22Rv1 (cell line): ENCODE measurements at regions not wholly inside any gene's neighbourhood (a gene's known extent, or its start where the extent isn't known, plus 50 kb on each side); places are given as distances from the start of the nearest gene placed in this dataset.

Experiments used
- H3K27ac ChIP-seq: fragments of 450-650 bp; 2 replicates; pipeline ENCODE4 v1.5.1; 2017
- CTCF ChIP-seq: fragments of 450-650 bp; IDR thresholded peaks from 2 replicates; pipeline ENCODE4 v1.5.1; 2017; ENCODE audit warnings: mild to moderate bottlenecking
- ZFX ChIP-seq: fragments of 450-650 bp; IDR thresholded peaks from 2 replicates; pipeline ENCODE4 v1.6.1; 2017; ENCODE audit warnings: antibody characterized with exemption, borderline replicate concordance

GRCh38 chr9:28293369-28294090 lies 720.2 kb upstream of the C9orf72 start:
- H3K27ac ChIP-seq = no peak overlapping the region
- no peak for TF ChIP-seq CTCF
- TF ChIP-seq ZFX = no peak

- no peak for TF ChIP-seq CTCF
- no peak for TF ChIP-seq ZFX
- no peak overlapping the region for H3K27ac ChIP-seq
These were observed 728.0 kb upstream of the C9orf72 start for GRCh38 chr9:28301281-28301680.

- no peak overlapping the region for H3K27ac ChIP-seq
- no peak for TF ChIP-seq CTCF
- TF ChIP-seq ZFX = no peak
These were observed 744.5 kb upstream of the C9orf72 start for GRCh38 chr9:28317745-28318144.

- TF ChIP-seq ZFX (no peak), CTCF (no peak)
- H3K27ac ChIP-seq = no peak overlapping the region
These were observed 745.2 kb upstream of the C9orf72 start for GRCh38 chr9:28318515-28318914.

GRCh38 chr9:28319981-28320380 lies 746.7 kb upstream of the C9orf72 start:
- H3K27ac ChIP-seq = no peak overlapping the region
- TF ChIP-seq CTCF (no peak), ZFX (no peak)

- TF ChIP-seq ZFX (no peak), CTCF (no peak)
- no peak overlapping the region for H3K27ac ChIP-seq
These were observed 747.3 kb upstream of the C9orf72 start for GRCh38 chr9:28320616-28321015.

- TF ChIP-seq CTCF (no peak), ZFX (no peak)
- H3K27ac ChIP-seq = no peak overlapping the region
These were observed 756.0 kb upstream of the C9orf72 start for GRCh38 chr9:28329323-28329722.
